SK-N-SH treated with all-trans-retinoic acid at 6 μM for 48 hours (cell line): ENCODE measurements at regions not wholly inside any gene's neighbourhood (a gene's known extent, or its start where the extent isn't known, plus 50 kb on each side); places are given as distances from the start of the nearest gene placed in this dataset.

Experiments
- ARNTL ChIP-seq: fragments of 450-650 bp; formaldehyde crosslinking; IDR thresholded peaks from 2 replicates; pipeline ENCODE4 v1.5.0; 2020; ENCODE audit warnings: low read depth, mild to moderate bottlenecking, moderate library complexity, borderline replicate concordance
- ESRRG ChIP-seq: fragments of 250-450 bp; sonication (Bioruptor Pico); IDR thresholded peaks from 2 replicates; pipeline ENCODE4 v1.6.1; 2021; ENCODE audit warnings: mild to moderate bottlenecking
- ISL1 ChIP-seq: fragments of 250-450 bp; sonication (Bioruptor Pico); IDR thresholded peaks from 2 replicates; pipeline ENCODE4 v2.1.2; 2022; ENCODE audit warnings: mild to moderate bottlenecking, moderate library complexity
- OSR1 ChIP-seq: fragments of 250-450 bp; sonication (Bioruptor Pico); IDR thresholded peaks from 2 replicates; pipeline ENCODE4 v1.8.0; 2022; ENCODE audit warnings: moderate library complexity, mild to moderate bottlenecking, inconsistent platforms
- RARB ChIP-seq: fragments of 250-450 bp; sonication (Bioruptor Pico); IDR thresholded peaks from 2 replicates; pipeline ENCODE4 v1.8.0; 2021; ENCODE audit warnings: mild to moderate bottlenecking, moderate library complexity
- SNAI2 ChIP-seq: fragments of 250-450 bp; sonication (Bioruptor Pico); IDR thresholded peaks from 2 replicates; pipeline ENCODE4 v1.5.0; 2020; ENCODE audit warnings: mild to moderate bottlenecking, moderate library complexity
- TOX ChIP-seq: fragments of 250-450 bp; sonication (Bioruptor Pico); IDR thresholded peaks from 2 replicates; pipeline ENCODE4 v1.8.0; 2021; ENCODE audit warnings: mild to moderate bottlenecking, moderate library complexity, borderline replicate concordance
- ZC3H10 ChIP-seq: fragments of 250-450 bp; sonication (Bioruptor Pico); IDR thresholded peaks from 2 replicates; pipeline ENCODE4 v1.5.1; 2021; ENCODE audit warnings: mild to moderate bottlenecking, moderate library complexity
- ZFP3 ChIP-seq: fragments of 250-450 bp; sonication (Bioruptor Pico); IDR thresholded peaks from 2 replicates; pipeline ENCODE4 v1.5.0; 2020; ENCODE audit warnings: mild to moderate bottlenecking, moderate library complexity
- ZNF70 ChIP-seq: fragments of 450-650 bp; formaldehyde crosslinking; IDR thresholded peaks from 2 replicates; pipeline ENCODE4 v1.5.0; 2020; ENCODE audit warnings: mild to moderate bottlenecking, moderate library complexity
- TF ChIP-seq, protein P1 (sequence below): fragments of 250-450 bp; sonication (Bioruptor Pico); IDR thresholded peaks from 2 replicates; pipeline ENCODE4 v1.5.1; 2020; ENCODE audit warnings: low read depth, mild to moderate bottlenecking, moderate library complexity
- TF ChIP-seq, protein P2 (sequence below): fragments of 250-450 bp; sonication (Bioruptor Pico); IDR thresholded peaks from 2 replicates; pipeline ENCODE4 v1.5.1; 2021; ENCODE audit warnings: mild to moderate bottlenecking, moderate library complexity
- TF ChIP-seq, protein P3 (sequence below): fragments of 250-450 bp; sonication (Bioruptor Pico); IDR thresholded peaks from 2 replicates; pipeline ENCODE4 v1.8.0; 2021; ENCODE audit warnings: low read depth, mild to moderate bottlenecking, moderate library complexity, borderline replicate concordance

GRCh38 chr4:1518997-1519700, 112.9 kb upstream of the NKX1-1 start:
- TF ChIP-seq RARB (CRISPR knock-in tag): no peak
- TF ChIP-seq ISL1 (CRISPR knock-in tag): no peak
- TF ChIP-seq ZFP3 (CRISPR knock-in tag): no peak
- TF ChIP-seq ESRRG (CRISPR knock-in tag): no peak
- no peak for TF ChIP-seq SNAI2 (CRISPR knock-in tag)
- no peak for TF ChIP-seq OSR1
- TF ChIP-seq, protein P1, sequence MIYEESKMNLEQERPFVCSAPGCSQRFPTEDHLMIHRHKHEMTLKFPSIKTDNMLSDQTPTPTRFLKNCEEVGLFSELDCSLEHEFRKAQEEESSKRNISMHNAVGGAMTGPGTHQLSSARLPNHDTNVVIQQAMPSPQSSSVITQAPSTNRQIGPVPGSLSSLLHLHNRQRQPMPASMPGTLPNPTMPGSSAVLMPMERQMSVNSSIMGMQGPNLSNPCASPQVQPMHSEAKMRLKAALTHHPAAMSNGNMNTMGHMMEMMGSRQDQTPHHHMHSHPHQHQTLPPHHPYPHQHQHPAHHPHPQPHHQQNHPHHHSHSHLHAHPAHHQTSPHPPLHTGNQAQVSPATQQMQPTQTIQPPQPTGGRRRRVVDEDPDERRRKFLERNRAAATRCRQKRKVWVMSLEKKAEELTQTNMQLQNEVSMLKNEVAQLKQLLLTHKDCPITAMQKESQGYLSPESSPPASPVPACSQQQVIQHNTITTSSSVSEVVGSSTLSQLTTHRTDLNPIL (CRISPR knock-in tag): no peak
- no peak for TF ChIP-seq TOX (CRISPR knock-in tag)
- TF ChIP-seq, protein P2, sequence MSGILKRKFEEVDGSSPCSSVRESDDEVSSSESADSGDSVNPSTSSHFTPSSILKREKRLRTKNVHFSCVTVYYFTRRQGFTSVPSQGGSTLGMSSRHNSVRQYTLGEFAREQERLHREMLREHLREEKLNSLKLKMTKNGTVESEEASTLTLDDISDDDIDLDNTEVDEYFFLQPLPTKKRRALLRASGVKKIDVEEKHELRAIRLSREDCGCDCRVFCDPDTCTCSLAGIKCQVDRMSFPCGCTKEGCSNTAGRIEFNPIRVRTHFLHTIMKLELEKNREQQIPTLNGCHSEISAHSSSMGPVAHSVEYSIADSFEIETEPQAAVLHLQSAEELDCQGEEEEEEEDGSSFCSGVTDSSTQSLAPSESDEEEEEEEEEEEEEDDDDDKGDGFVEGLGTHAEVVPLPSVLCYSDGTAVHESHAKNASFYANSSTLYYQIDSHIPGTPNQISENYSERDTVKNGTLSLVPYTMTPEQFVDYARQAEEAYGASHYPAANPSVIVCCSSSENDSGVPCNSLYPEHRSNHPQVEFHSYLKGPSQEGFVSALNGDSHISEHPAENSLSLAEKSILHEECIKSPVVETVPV (CRISPR knock-in tag): no peak
- TF ChIP-seq ARNTL (CRISPR knock-in tag): no peak
- no peak for TF ChIP-seq ZNF70 (CRISPR knock-in tag)
- TF ChIP-seq, protein P3, sequence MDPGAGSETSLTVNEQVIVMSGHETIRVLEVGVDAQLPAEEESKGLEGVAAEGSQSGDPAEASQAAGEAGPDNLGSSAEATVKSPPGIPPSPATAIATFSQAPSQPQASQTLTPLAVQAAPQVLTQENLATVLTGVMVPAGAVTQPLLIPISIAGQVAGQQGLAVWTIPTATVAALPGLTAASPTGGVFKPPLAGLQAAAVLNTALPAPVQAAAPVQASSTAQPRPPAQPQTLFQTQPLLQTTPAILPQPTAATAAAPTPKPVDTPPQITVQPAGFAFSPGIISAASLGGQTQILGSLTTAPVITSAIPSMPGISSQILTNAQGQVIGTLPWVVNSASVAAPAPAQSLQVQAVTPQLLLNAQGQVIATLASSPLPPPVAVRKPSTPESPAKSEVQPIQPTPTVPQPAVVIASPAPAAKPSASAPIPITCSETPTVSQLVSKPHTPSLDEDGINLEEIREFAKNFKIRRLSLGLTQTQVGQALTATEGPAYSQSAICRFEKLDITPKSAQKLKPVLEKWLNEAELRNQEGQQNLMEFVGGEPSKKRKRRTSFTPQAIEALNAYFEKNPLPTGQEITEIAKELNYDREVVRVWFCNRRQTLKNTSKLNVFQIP (CRISPR knock-in tag): no peak
- TF ChIP-seq ZC3H10 (CRISPR knock-in tag): no peak
